Body of pancreas (tissue), 4 donors: ENCODE measurements at regions not wholly inside any gene's neighbourhood (a gene's known extent, or its start where the extent isn't known, plus 50 kb on each side); places are given as distances from the start of the nearest gene placed in this dataset.

Experiments
- POLR2A ChIP-seq, 3 donors: fragments of 450-650 bp; IDR thresholded peaks; one replicate each; pipeline ENCODE4 v1.6.1; 2016; ENCODE audit warnings: antibody characterized with exemption in 3 of 3, mild to moderate bottlenecking in 2 of 3
- TF ChIP-seq, protein P1 (sequence below), 7 experiments: fragments of 450-650 bp in 4 of 7; fragments of 200-600 bp in 3 of 7; sonication (generic) in 3 of 7; IDR thresholded peaks; one replicate each; pipeline ENCODE4 v1.5.1; 2016 to 2019; ENCODE audit warnings: antibody characterized with exemption in 7 of 7

- TF ChIP-seq, protein P1, sequence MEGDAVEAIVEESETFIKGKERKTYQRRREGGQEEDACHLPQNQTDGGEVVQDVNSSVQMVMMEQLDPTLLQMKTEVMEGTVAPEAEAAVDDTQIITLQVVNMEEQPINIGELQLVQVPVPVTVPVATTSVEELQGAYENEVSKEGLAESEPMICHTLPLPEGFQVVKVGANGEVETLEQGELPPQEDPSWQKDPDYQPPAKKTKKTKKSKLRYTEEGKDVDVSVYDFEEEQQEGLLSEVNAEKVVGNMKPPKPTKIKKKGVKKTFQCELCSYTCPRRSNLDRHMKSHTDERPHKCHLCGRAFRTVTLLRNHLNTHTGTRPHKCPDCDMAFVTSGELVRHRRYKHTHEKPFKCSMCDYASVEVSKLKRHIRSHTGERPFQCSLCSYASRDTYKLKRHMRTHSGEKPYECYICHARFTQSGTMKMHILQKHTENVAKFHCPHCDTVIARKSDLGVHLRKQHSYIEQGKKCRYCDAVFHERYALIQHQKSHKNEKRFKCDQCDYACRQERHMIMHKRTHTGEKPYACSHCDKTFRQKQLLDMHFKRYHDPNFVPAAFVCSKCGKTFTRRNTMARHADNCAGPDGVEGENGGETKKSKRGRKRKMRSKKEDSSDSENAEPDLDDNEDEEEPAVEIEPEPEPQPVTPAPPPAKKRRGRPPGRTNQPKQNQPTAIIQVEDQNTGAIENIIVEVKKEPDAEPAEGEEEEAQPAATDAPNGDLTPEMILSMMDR (IDR thresholded peaks at IDR 0.05) = no peak
- no peak for TF ChIP-seq POLR2A (IDR thresholded peaks at IDR 0.05)
Measured at GRCh38 chr2:22822835-22823234, 562.1 kb upstream of the KLHL29 start.
